ENCODE measurements at regions not wholly inside any gene's neighbourhood (a gene's known extent, or its start where the extent isn't known, plus 50 kb on each side); places are given as distances from the start of the nearest gene placed in this dataset.

- no peaks in the 10 kb centered on the region for H3K36me3 Mint-ChIP-seq (ENCODE audit: insufficient read depth, unreplicated experiment)
- BruUV-seq (replicated peaks) = no TSS peak
- peak overlapping the region; percentile 41 for H3K27ac Mint-ChIP-seq (ENCODE audit: low read depth, unreplicated experiment)
- no peaks in the 10 kb centered on the region for H3K27me3 Mint-ChIP-seq (ENCODE audit: insufficient read depth, unreplicated experiment)
- H3K4me1 Mint-ChIP-seq (ENCODE audit: insufficient read depth, unreplicated experiment) = peaks cover 16% of the 10 kb centered on the region
- intact Hi-C loops (cut with micrococcal nuclease) = no loop called here
- TF ChIP-seq CTCF (IDR thresholded peaks at IDR 0.05; ENCODE audit: unreplicated experiment) = no peak
- DNase-seq (ENCODE audit: unreplicated experiment) = peak; percentile 55
- ChIA-PET POLR2A (no interaction called here), CTCF (no interaction called here)
- H3K4me3 Mint-ChIP-seq (ENCODE audit: unreplicated experiment) = no peak overlapping the region
- H3K9me3 Mint-ChIP-seq (ENCODE audit: unreplicated experiment) = peaks cover 15% of the 10 kb centered on the region
Observed at GRCh38 chr2:226514895-226515294, 284.7 kb downstream of the IRS1 start.

GRCh38 chr2:226511311-226511710 is 288.3 kb downstream of the IRS1 start:
- BruUV-seq (replicated peaks) = no TSS peak
- Mint-ChIP-seq H3K4me1 (ENCODE audit: insufficient read depth, unreplicated experiment) (peaks cover 16% of the 10 kb centered on the region), H3K27ac (ENCODE audit: low read depth, unreplicated experiment) (no peak overlapping the region), H3K4me3 (ENCODE audit: unreplicated experiment) (no peak overlapping the region), H3K27me3 (ENCODE audit: insufficient read depth, unreplicated experiment) (no peaks in the 10 kb centered on the region), H3K36me3 (ENCODE audit: insufficient read depth, unreplicated experiment) (no peaks in the 10 kb centered on the region), H3K9me3 (ENCODE audit: unreplicated experiment) (peaks cover 15% of the 10 kb centered on the region)
- ChIA-PET POLR2A (no interaction called here), CTCF (no interaction called here)
- no peak for TF ChIP-seq CTCF (IDR thresholded peaks at IDR 0.05; ENCODE audit: unreplicated experiment)
- intact Hi-C loops (cut with micrococcal nuclease) = no loop called here
- no peak for DNase-seq (ENCODE audit: unreplicated experiment)

GRCh38 chr2:226508683-226509082 is 290.9 kb downstream of the IRS1 start:
- Mint-ChIP-seq H3K27ac (ENCODE audit: low read depth, unreplicated experiment) (no peak overlapping the region), H3K4me1 (ENCODE audit: insufficient read depth, unreplicated experiment) (no peaks in the 10 kb centered on the region), H3K36me3 (ENCODE audit: insufficient read depth, unreplicated experiment) (no peaks in the 10 kb centered on the region), H3K27me3 (ENCODE audit: insufficient read depth, unreplicated experiment) (no peaks in the 10 kb centered on the region), H3K9me3 (ENCODE audit: unreplicated experiment) (peaks cover 20% of the 10 kb centered on the region), H3K4me3 (ENCODE audit: unreplicated experiment) (no peak overlapping the region)
- TF ChIP-seq CTCF (IDR thresholded peaks at IDR 0.05; ENCODE audit: unreplicated experiment) = no peak
- DNase-seq (ENCODE audit: unreplicated experiment) = no peak
- no TSS peak for BruUV-seq (replicated peaks)
- ChIA-PET POLR2A (interaction anchor here (0.6 kb wide), 1 partner anchor 29 kb away, joined by 3 read pairs; no protein-coding TSS in a partner anchor), CTCF (interaction anchor here (0.6 to 1.1 kb wide), 2 partner anchors 62 to 74 kb away, joined by 5 to 8 read pairs; no protein-coding TSS in a partner anchor)
- intact Hi-C loops (cut with micrococcal nuclease) = no loop called here

GRCh38 chr2:226508005-226508404 is 291.6 kb downstream of the IRS1 start:
- BruUV-seq (replicated peaks) = no TSS peak
- Mint-ChIP-seq H3K36me3 (ENCODE audit: insufficient read depth, unreplicated experiment) (no peaks in the 10 kb centered on the region), H3K27ac (ENCODE audit: low read depth, unreplicated experiment) (no peak overlapping the region), H3K4me1 (ENCODE audit: insufficient read depth, unreplicated experiment) (no peaks in the 10 kb centered on the region), H3K9me3 (ENCODE audit: unreplicated experiment) (peaks cover 20% of the 10 kb centered on the region), H3K4me3 (ENCODE audit: unreplicated experiment) (no peak overlapping the region), H3K27me3 (ENCODE audit: insufficient read depth, unreplicated experiment) (no peaks in the 10 kb centered on the region)
- TF ChIP-seq CTCF (IDR thresholded peaks at IDR 0.05; ENCODE audit: unreplicated experiment) = no peak
- POLR2A ChIA-PET = interaction anchor here (0.5 kb wide), 1 partner anchor 183 kb away, joined by 4 read pairs; no protein-coding TSS in a partner anchor
- CTCF ChIA-PET = interaction anchor here (0.6 to 1.1 kb wide), 3 partner anchors 75 to 586 kb away, joined by 3 to 8 read pairs (median 4); no protein-coding TSS in a partner anchor
- no peak for DNase-seq (ENCODE audit: unreplicated experiment)
- intact Hi-C loops (cut with micrococcal nuclease) = no loop called here

All from MCF 10A (cell line).